Nephron (organoid): ENCODE measurements at regions not wholly inside any gene's neighbourhood (a gene's known extent, or its start where the extent isn't known, plus 50 kb on each side); places are given as distances from the start of the nearest gene placed in this dataset.

Experiments
- H3K27ac Mint-ChIP-seq, 3 experiments: 2 replicates each; pipeline ENCODE4 v1.8.0; 2020; ENCODE audit warnings: mixed read lengths in 3 of 3, mild to moderate bottlenecking in 2 of 3, moderate library complexity in 1 of 3
- H3K27me3 Mint-ChIP-seq: 2 replicates; pipeline ENCODE4 v1.8.0; 2021; ENCODE audit warnings: low read depth, mild to moderate bottlenecking, moderate library complexity, mixed read lengths
- H3K36me3 Mint-ChIP-seq: 2 replicates; pipeline ENCODE4 v1.8.0; 2020; ENCODE audit warnings: low read depth, mixed read lengths
- H3K4me1 Mint-ChIP-seq: 2 replicates; pipeline ENCODE4 v1.8.0; 2020; ENCODE audit warnings: mixed read lengths
- H3K4me3 Mint-ChIP-seq, 3 experiments: 2 replicates each; pipeline ENCODE4 v1.8.0; 2020; ENCODE audit warnings: mild to moderate bottlenecking in 3 of 3, mixed read lengths in 3 of 3, moderate library complexity in 2 of 3
- H3K9me3 Mint-ChIP-seq: 2 replicates; pipeline ENCODE4 v1.8.0; 2020; ENCODE audit warnings: mixed read lengths
- CTCF ChIP-seq, 3 experiments: fragments of 200-600 bp; sonication (generic); IDR thresholded peaks; one replicate each; pipeline ENCODE4 v1.5.0; 2021; ENCODE audit warnings: antibody characterized with exemption in 3 of 3; ENCODE audit not compliant: unreplicated experiment in 3 of 3

- Mint-ChIP-seq H3K27me3 (no peaks in the 10 kb centered on the region), H3K27ac (no peak overlapping the region)
Measured at GRCh38 chr7:115549910-115550309, 480.7 kb downstream of the TFEC start.

GRCh38 chr7:115548756-115549155 lies 481.8 kb downstream of the TFEC start:
- H3K27me3 Mint-ChIP-seq: no peaks in the 10 kb centered on the region
- TF ChIP-seq CTCF (IDR thresholded peaks at IDR 0.05; ENCODE audit: unreplicated experiment in 3 of 3): no peak
- H3K9me3 Mint-ChIP-seq: no peaks in the 10 kb centered on the region
- no peak overlapping the region for H3K4me3 Mint-ChIP-seq
- no peaks in the 10 kb centered on the region for H3K4me1 Mint-ChIP-seq
- no peaks in the 10 kb centered on the region for H3K36me3 Mint-ChIP-seq
- H3K27ac Mint-ChIP-seq: no peak overlapping the region

More at GRCh38 chr7:115549910-115550309, 480.7 kb downstream of the TFEC start:
- Mint-ChIP-seq H3K9me3 (no peaks in the 10 kb centered on the region), H3K4me3 (no peak overlapping the region), H3K36me3 (no peaks in the 10 kb centered on the region), H3K4me1 (no peaks in the 10 kb centered on the region)
- TF ChIP-seq CTCF (IDR thresholded peaks at IDR 0.05; ENCODE audit: unreplicated experiment in 3 of 3): no peak

- H3K36me3 Mint-ChIP-seq: no peaks in the 10 kb centered on the region
- H3K9me3 Mint-ChIP-seq: no peaks in the 10 kb centered on the region
- H3K4me1 Mint-ChIP-seq: no peaks in the 10 kb centered on the region
- no peak for TF ChIP-seq CTCF (IDR thresholded peaks at IDR 0.05; ENCODE audit: unreplicated experiment in 3 of 3)
- H3K27ac Mint-ChIP-seq: no peak overlapping the region
- no peak overlapping the region for H3K4me3 Mint-ChIP-seq
- H3K27me3 Mint-ChIP-seq: no peaks in the 10 kb centered on the region
Measured at GRCh38 chr7:115546790-115547189, 483.8 kb downstream of the TFEC start.

- H3K27ac Mint-ChIP-seq: no peak overlapping the region
- H3K4me1 Mint-ChIP-seq: no peaks in the 10 kb centered on the region
- no peaks in the 10 kb centered on the region for H3K9me3 Mint-ChIP-seq
- no peaks in the 10 kb centered on the region for H3K36me3 Mint-ChIP-seq
- TF ChIP-seq CTCF (IDR thresholded peaks at IDR 0.05; ENCODE audit: unreplicated experiment in 3 of 3): no peak
- no peak overlapping the region for H3K4me3 Mint-ChIP-seq
- no peaks in the 10 kb centered on the region for H3K27me3 Mint-ChIP-seq
Measured at GRCh38 chr7:115533785-115534184, 496.8 kb downstream of the TFEC start.

- Mint-ChIP-seq H3K4me1 (no peaks in the 10 kb centered on the region), H3K27ac (no peak overlapping the region), H3K4me3 (no peak overlapping the region), H3K36me3 (no peaks in the 10 kb centered on the region), H3K27me3 (no peaks in the 10 kb centered on the region), H3K9me3 (peaks cover 8% of the 10 kb centered on the region)
- no peak for TF ChIP-seq CTCF (IDR thresholded peaks at IDR 0.05; ENCODE audit: unreplicated experiment in 3 of 3)
Measured at GRCh38 chr7:115526278-115526677, 504.3 kb downstream of the TFEC start.

GRCh38 chr7:115522174-115522573 lies 508.4 kb downstream of the TFEC start:
- Mint-ChIP-seq H3K27me3 (no peaks in the 10 kb centered on the region), H3K9me3 (peaks cover 16% of the 10 kb centered on the region), H3K36me3 (no peaks in the 10 kb centered on the region), H3K4me3 (no peak overlapping the region), H3K27ac (no peak overlapping the region), H3K4me1 (no peaks in the 10 kb centered on the region)
- no peak for TF ChIP-seq CTCF (IDR thresholded peaks at IDR 0.05; ENCODE audit: unreplicated experiment in 3 of 3)
